COLO668 (cell line): ENCODE measurements at regions not wholly inside any gene's neighbourhood (a gene's known extent, or its start where the extent isn't known, plus 50 kb on each side); places are given as distances from the start of the nearest gene placed in this dataset.

Experiments used
- DNase-seq: peaks from one replicate; lab custom pipeline; 2025; ENCODE audit not compliant: unreplicated experiment; lab: John Stamatoyannopoulos, UW

GRCh38 chr9:89655990-89656657 is 51.3 kb downstream of the GADD45G start:
- DNase-seq: no peak

GRCh38 chr9:89657295-89657694 is 52.5 kb downstream of the GADD45G start:
- no peak for DNase-seq

GRCh38 chr9:89657765-89658164 is 53.0 kb downstream of the GADD45G start:
- DNase-seq: no peak

- no peak for DNase-seq
Observed at GRCh38 chr9:89658401-89658800, 53.6 kb downstream of the GADD45G start.

- no peak for DNase-seq
Observed at GRCh38 chr9:89658931-89659330, 54.1 kb downstream of the GADD45G start.

- no peak for DNase-seq
Observed at GRCh38 chr9:89659473-89659872, 54.7 kb downstream of the GADD45G start.

- DNase-seq: no peak
Observed at GRCh38 chr9:89659891-89660685, 55.3 kb downstream of the GADD45G start.

- peak; percentile 69 for DNase-seq
Observed at GRCh38 chr9:89661391-89661949, 56.7 kb downstream of the GADD45G start.

- peak; percentile 97 for DNase-seq
Observed at GRCh38 chr9:89661956-89662717, 57.3 kb downstream of the GADD45G start.

GRCh38 chr9:89662718-89663613 is 58.2 kb downstream of the GADD45G start:
- DNase-seq: peak; percentile 21

- DNase-seq: no peak
Observed at GRCh38 chr9:89663614-89663970, 58.8 kb downstream of the GADD45G start.

GRCh38 chr9:89664010-89664409 is 59.2 kb downstream of the GADD45G start:
- DNase-seq: no peak

GRCh38 chr9:89664896-89665329 is 60.1 kb downstream of the GADD45G start:
- peak; percentile 95 for DNase-seq

GRCh38 chr9:89666364-89666763 is 61.6 kb downstream of the GADD45G start:
- no peak for DNase-seq

GRCh38 chr9:89666950-89667349 is 62.1 kb downstream of the GADD45G start:
- DNase-seq: no peak

GRCh38 chr9:89667726-89668125 is 62.9 kb downstream of the GADD45G start:
- DNase-seq: peak; percentile 86

GRCh38 chr9:89668216-89668865 is 63.5 kb downstream of the GADD45G start:
- peak; percentile 76 for DNase-seq

- no peak for DNase-seq
Observed at GRCh38 chr9:89668866-89669246, 64.0 kb downstream of the GADD45G start.

- peak; percentile 15 for DNase-seq
Observed at GRCh38 chr9:89669361-89669842, 64.6 kb downstream of the GADD45G start.

GRCh38 chr9:89670114-89670513 is 65.3 kb downstream of the GADD45G start:
- no peak for DNase-seq
